PC-9 (cell line): ENCODE measurements at regions not wholly inside any gene's neighbourhood (a gene's known extent, or its start where the extent isn't known, plus 50 kb on each side); places are given as distances from the start of the nearest gene placed in this dataset.

Experiments
- BruUV-seq: library from RNA; stranded (reverse); fragments of 400-500 nt; replicated peaks from 2 replicates; lab custom pipeline; 2021; lab: Mats Ljungman, UMichigan
- CTCF ChIA-PET: fragments of 300-600 bp; sonication (Branson Sonifier 250); formaldehyde crosslinking; loops from one replicate; lab custom pipeline; 2022; ENCODE audit warnings: antibody characterized with exemption; lab: Charles Lee
- POLR2A ChIA-PET: fragments of 300-600 bp; sonication (Branson Sonifier 250); formaldehyde crosslinking; loops from one replicate; lab custom pipeline; 2022; ENCODE audit warnings: antibody characterized with exemption; ENCODE audit not compliant: unreplicated experiment; lab: Charles Lee
- DNase-seq, 2 experiments: peaks; one replicate each; pipeline versions ENCODE4 v3.0.0 to v3.0.0-alpha.2; 2015 to 2022; ENCODE audit warnings: mixed read lengths in 1 of 2
- H2AFZ ChIP-seq: fragments of 200-600 bp; sonication (generic); 2 replicates; pipeline ENCODE4 v1.8.1; 2017; ENCODE audit warnings: antibody characterized with exemption
- H3F3A ChIP-seq: fragments of 200-600 bp; sonication (generic); 2 replicates; pipeline ENCODE4 v1.8.1; 2017; ENCODE audit warnings: antibody characterized with exemption, mild to moderate bottlenecking, low read depth; ENCODE audit not compliant: insufficient read depth
- H3K27ac ChIP-seq: fragments of 200-600 bp; sonication (generic); 2 replicates; pipeline ENCODE4 v1.6.1; 2016; ENCODE audit warnings: mixed run types
- H3K27me3 ChIP-seq: fragments of 200-600 bp; sonication (generic); 2 replicates; pipeline ENCODE4 v1.6.1; 2016; ENCODE audit warnings: low read depth, mixed run types; ENCODE audit not compliant: insufficient read depth
- H3K36me3 ChIP-seq: fragments of 200-600 bp; sonication (generic); 2 replicates; pipeline ENCODE4 v1.6.1; 2016; ENCODE audit warnings: low read depth, mixed run types
- H3K4me1 ChIP-seq: fragments of 200-600 bp; sonication (generic); replicated peaks from 2 replicates; pipeline ENCODE4 v1.6.1; 2016; ENCODE audit warnings: mixed run types; ENCODE audit not compliant: insufficient read depth
- H3K4me2 ChIP-seq: fragments of 200-600 bp; sonication (generic); 2 replicates; pipeline ENCODE4 v1.6.1; 2017; ENCODE audit warnings: mixed run types
- H3K4me3 ChIP-seq: fragments of 200-600 bp; sonication (generic); 2 replicates; pipeline ENCODE4 v1.6.1; 2016; ENCODE audit warnings: mixed run types
- H3K79me2 ChIP-seq: fragments of 200-600 bp; sonication (generic); 2 replicates; pipeline ENCODE4 v1.6.1; 2017; ENCODE audit warnings: low read depth, mixed run types
- H3K9me2 ChIP-seq: fragments of 200-600 bp; sonication (generic); 2 replicates; pipeline ENCODE4 v1.8.1; 2017; ENCODE audit warnings: mild to moderate bottlenecking; ENCODE audit not compliant: insufficient read depth
- H3K9me3 ChIP-seq: fragments of 200-600 bp; sonication (generic); 2 replicates; pipeline ENCODE4 v1.8.1; 2016; ENCODE audit warnings: low read depth; ENCODE audit not compliant: insufficient read depth
- H4K20me1 ChIP-seq: fragments of 200-600 bp; sonication (generic); 2 replicates; pipeline ENCODE4 v1.8.1; 2017; ENCODE audit not compliant: insufficient read depth
- CTCF ChIP-seq: fragments of 200-600 bp; sonication (generic); conservative IDR thresholded peaks from 2 replicates; pipeline ENCODE4 v1.6.1; 2017; ENCODE audit warnings: mixed run types, antibody characterized with exemption, mild to moderate bottlenecking, moderate library complexity
- EZH2 ChIP-seq: fragments of 200-600 bp; sonication (generic); IDR thresholded peaks from 2 replicates; pipeline ENCODE4 v1.8.0; 2017; ENCODE audit warnings: antibody characterized with exemption, low read depth
- intact Hi-C: fragments of 100-400 bp; cut with micrococcal nuclease; formaldehyde crosslinking; loops from one replicate; pipeline ENCODE4 v1.10.0; 2022; ENCODE audit not compliant: unreplicated experiment

GRCh38 chr5:98453296-98453695 lies 320.2 kb upstream of the RGMB start:
- no peaks in the 10 kb centered on the region for H3F3A ChIP-seq
- H3K9me2 ChIP-seq: no peaks in the 10 kb centered on the region
- no peak overlapping the region for H3K27ac ChIP-seq
- H2AFZ ChIP-seq: no peak overlapping the region
- H3K9me3 ChIP-seq: no peaks in the 10 kb centered on the region
- intact Hi-C loops: no loop called here
- H4K20me1 ChIP-seq: no peaks in the 10 kb centered on the region
- POLR2A ChIA-PET: interaction anchor here (0.6 kb wide), 1 partner anchor 1208 kb away, joined by 3 read pairs; no protein-coding TSS in a partner anchor
- no peak for DNase-seq
- no peaks in the 10 kb centered on the region for H3K79me2 ChIP-seq
- H3K4me3 ChIP-seq: no peak overlapping the region
- no peaks in the 10 kb centered on the region for H3K4me1 ChIP-seq
- TF ChIP-seq EZH2 (no peak), CTCF (no peak)
- CTCF ChIA-PET: no interaction called here
- no peaks in the 10 kb centered on the region for H3K36me3 ChIP-seq
- no TSS peak for BruUV-seq
- no peaks in the 10 kb centered on the region for H3K27me3 ChIP-seq
- no peak overlapping the region for H3K4me2 ChIP-seq

DNA sequence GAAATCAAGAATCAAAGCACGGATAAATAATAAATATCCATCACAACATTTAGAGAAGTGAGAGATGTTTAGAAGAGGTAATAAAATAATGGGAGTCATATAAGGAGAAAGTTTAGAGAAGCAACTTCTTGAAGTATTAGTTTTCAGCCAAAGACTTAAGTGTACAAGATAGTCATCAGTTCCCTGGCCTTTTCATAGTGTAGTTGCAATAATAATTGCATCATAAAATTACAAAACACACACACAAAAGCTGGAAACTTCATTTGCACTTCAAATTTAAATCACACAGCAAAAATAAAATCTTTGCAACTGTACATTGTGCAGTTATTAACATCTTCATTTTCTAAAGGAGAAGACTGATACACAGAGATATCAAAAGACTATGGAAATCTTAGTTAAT lies 319.1 kb upstream of the RGMB start:
- ChIA-PET POLR2A (no interaction called here), CTCF (interaction anchor here (0.6 kb wide), 1 partner anchor 324 kb away, joined by 3 read pairs; no protein-coding TSS in a partner anchor)
- Histone ChIP-seq H3K4me2 (no peak overlapping the region), H4K20me1 (no peaks in the 10 kb centered on the region), H3K9me2 (no peaks in the 10 kb centered on the region), H3K9me3 (no peaks in the 10 kb centered on the region), H3K36me3 (no peaks in the 10 kb centered on the region), H3K27ac (no peak overlapping the region), H3F3A (no peaks in the 10 kb centered on the region), H3K79me2 (no peaks in the 10 kb centered on the region), H3K4me3 (no peak overlapping the region), H2AFZ (no peak overlapping the region), H3K27me3 (no peaks in the 10 kb centered on the region), H3K4me1 (no peaks in the 10 kb centered on the region)
- BruUV-seq: no TSS peak
- DNase-seq: no peak
- intact Hi-C loops: no loop called here
- TF ChIP-seq EZH2 (no peak), CTCF (no peak)

- POLR2A ChIA-PET: no interaction called here
- no peak overlapping the region for H3K27ac ChIP-seq
Measured at GRCh38 chr5:98454904-98455303, 318.6 kb upstream of the RGMB start.

More at GRCh38 chr5:98454904-98455303, 318.6 kb upstream of the RGMB start:
- Histone ChIP-seq H2AFZ (0 out of 2 replicates have a peak overlapping the region, but pooled peaks have one; percentile 32), H3K36me3 (no peaks in the 10 kb centered on the region), H3K79me2 (no peaks in the 10 kb centered on the region), H3K27me3 (no peaks in the 10 kb centered on the region), H3F3A (no peaks in the 10 kb centered on the region), H3K4me2 (peak overlapping the region; percentile 26; the same call in 1 of the 2 replicates), H3K4me1 (no peaks in the 10 kb centered on the region), H4K20me1 (no peaks in the 10 kb centered on the region), H3K9me2 (no peaks in the 10 kb centered on the region), H3K9me3 (no peaks in the 10 kb centered on the region), H3K4me3 (no peak overlapping the region)
- CTCF ChIA-PET: interaction anchor here (0.6 kb wide), 1 partner anchor 324 kb away, joined by 3 read pairs; no protein-coding TSS in a partner anchor
- DNase-seq: peak in 1 of 2 experiments; percentile 50
- intact Hi-C loops: loop anchor here (1.0 kb wide), 1 partner anchor 314 kb away; no protein-coding TSS in a partner anchor
- BruUV-seq: no TSS peak
- no peak; the same call in 1 of the 2 replicates for TF ChIP-seq CTCF
- no peak for TF ChIP-seq EZH2
